ENCODE measurements at regions not wholly inside any gene's neighbourhood (a gene's known extent, or its start where the extent isn't known, plus 50 kb on each side); places are given as distances from the start of the nearest gene placed in this dataset.

- TF ChIP-seq, protein P1, sequence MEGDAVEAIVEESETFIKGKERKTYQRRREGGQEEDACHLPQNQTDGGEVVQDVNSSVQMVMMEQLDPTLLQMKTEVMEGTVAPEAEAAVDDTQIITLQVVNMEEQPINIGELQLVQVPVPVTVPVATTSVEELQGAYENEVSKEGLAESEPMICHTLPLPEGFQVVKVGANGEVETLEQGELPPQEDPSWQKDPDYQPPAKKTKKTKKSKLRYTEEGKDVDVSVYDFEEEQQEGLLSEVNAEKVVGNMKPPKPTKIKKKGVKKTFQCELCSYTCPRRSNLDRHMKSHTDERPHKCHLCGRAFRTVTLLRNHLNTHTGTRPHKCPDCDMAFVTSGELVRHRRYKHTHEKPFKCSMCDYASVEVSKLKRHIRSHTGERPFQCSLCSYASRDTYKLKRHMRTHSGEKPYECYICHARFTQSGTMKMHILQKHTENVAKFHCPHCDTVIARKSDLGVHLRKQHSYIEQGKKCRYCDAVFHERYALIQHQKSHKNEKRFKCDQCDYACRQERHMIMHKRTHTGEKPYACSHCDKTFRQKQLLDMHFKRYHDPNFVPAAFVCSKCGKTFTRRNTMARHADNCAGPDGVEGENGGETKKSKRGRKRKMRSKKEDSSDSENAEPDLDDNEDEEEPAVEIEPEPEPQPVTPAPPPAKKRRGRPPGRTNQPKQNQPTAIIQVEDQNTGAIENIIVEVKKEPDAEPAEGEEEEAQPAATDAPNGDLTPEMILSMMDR (IDR thresholded peaks at IDR 0.05): no peak
- no peak for TF ChIP-seq POLR2AphosphoS5 (IDR thresholded peaks at IDR 0.05)
- TF ChIP-seq POLR2A (IDR thresholded peaks at IDR 0.05): no peak
These were observed 244.4 kb upstream of the FBXL7 start for GRCh38 chr5:15255576-15255975.
